ENCODE measurements at regions not wholly inside any gene's neighbourhood (a gene's known extent, or its start where the extent isn't known, plus 50 kb on each side); places are given as distances from the start of the nearest gene placed in this dataset.

- POLR2A ChIA-PET: no interaction called here
- TF ChIP-seq ILK (tag; IDR thresholded peaks at IDR 0.05; ENCODE audit: borderline replicate concordance, low read depth): no peak
- TF ChIP-seq TCF3 (CRISPR knock-in tag; IDR thresholded peaks at IDR 0.05): no peak
- no peak for TF ChIP-seq EP400 (IDR thresholded peaks at IDR 0.05)
- no peak for TF ChIP-seq CBX8 (IDR thresholded peaks at IDR 0.05; ENCODE audit: borderline replicate concordance, extremely low read depth, low read depth, low read length, poor library complexity, severe bottlenecking)
- no peak for TF ChIP-seq PPARD (CRISPR knock-in tag; IDR thresholded peaks at IDR 0.05)
- no peak for TF ChIP-seq KAT2B (IDR thresholded peaks at IDR 0.05; ENCODE audit: low read depth, low read length)
- TF ChIP-seq CEBPG (CRISPR knock-in tag; IDR thresholded peaks at IDR 0.05): no peak
- TF ChIP-seq CEBPG (tag; conservative IDR thresholded peaks at IDR 0.05 in 1 of 2, IDR thresholded peaks at IDR 0.05 in 1 of 2): no peak
- TF ChIP-seq MXD1 (CRISPR knock-in tag; IDR thresholded peaks at IDR 0.05; ENCODE audit: borderline replicate concordance, poor library complexity, severe bottlenecking): no peak
- no peak for TF ChIP-seq ZNF644 (tag; IDR thresholded peaks at IDR 0.05; ENCODE audit: low read depth)
- no peak for TF ChIP-seq VEZF1 (CRISPR knock-in tag; IDR thresholded peaks at IDR 0.05)
- TF ChIP-seq ZNF75A (CRISPR knock-in tag; IDR thresholded peaks at IDR 0.05): no peak
- TF ChIP-seq MCM7 (IDR thresholded peaks at IDR 0.05): no peak
- no peak for TF ChIP-seq NONO (IDR thresholded peaks at IDR 0.05; ENCODE audit: low read depth in 2 of 2, low read length in 1 of 2)
- no peak for TF ChIP-seq MECOM (CRISPR knock-in tag; IDR thresholded peaks at IDR 0.05)
- TF ChIP-seq ARID1B (IDR thresholded peaks at IDR 0.05): no peak
- TF ChIP-seq ZFP91 (CRISPR knock-in tag; IDR thresholded peaks at IDR 0.05): no peak
- TF ChIP-seq TEAD4 (IDR thresholded peaks at IDR 0.05; ENCODE audit: low read length): no peak
- no peak for TF ChIP-seq TEAD4 (CRISPR knock-in tag; IDR thresholded peaks at IDR 0.05; ENCODE audit: borderline replicate concordance)
Observed at GRCh38 chr3:184642631-184643285, 69.1 kb downstream of the MAGEF1 start.

More at GRCh38 chr3:184642631-184643285, 69.1 kb downstream of the MAGEF1 start:
- Histone ChIP-seq H3K4me3 (no peak overlapping the region), H3K4me2 (ENCODE audit: insufficient read depth, low read length) (no peak overlapping the region), H3K79me2 (ENCODE audit: control insufficient read depth, insufficient read depth, low read length) (no peaks in the 10 kb centered on the region), H2AFZ (ENCODE audit: low read depth, low read length) (no peak overlapping the region), H3K36me3 (ENCODE audit: control insufficient read depth, insufficient read depth, low read length) (no peaks in the 10 kb centered on the region), H3K9ac (ENCODE audit: insufficient read depth in 1 of 2, low read depth in 2 of 2, low read length in 2 of 2) (no peak overlapping the region; a peak in 1 of 4 replicates), H3K27ac (ENCODE audit: extremely low read depth, low read depth, low read length) (no peak overlapping the region), H3K27me3 (ENCODE audit: control insufficient read depth in 2 of 2, insufficient read depth in 2 of 2, low read length in 2 of 2) (peaks cover 16 to 49% of the 10 kb centered on the region in 2 experiments; a peak in 4 of 5 replicates), H3K9me3 (replicated peaks; ENCODE audit: control insufficient read depth, insufficient read depth, low read depth, low read length) (no peaks in the 10 kb centered on the region), H3K9me1 (ENCODE audit: control insufficient read depth, insufficient read depth, low read length) (no peaks in the 10 kb centered on the region), H3K4me1 (replicated peaks in 1 of 2; ENCODE audit: control insufficient read depth in 2 of 2, insufficient read depth in 2 of 2, low read length in 2 of 2) (no peaks in the 10 kb centered on the region; a peak in 3 of 5 replicates), H4K20me1 (replicated peaks; ENCODE audit: control insufficient read depth, insufficient read depth, low read length) (0 out of 2 replicates have a peak, but pooled peaks cover 9% of the 10 kb centered on the region)
- intact Hi-C loops (cut with micrococcal nuclease) (no loop called here), in situ Hi-C loops (cut with MboI) (no loop called here)
- no TSS peak for BruUV-seq (replicated peaks)
- ATAC-seq (no peak), DNase-seq (ENCODE audit: extremely low read depth in 1 of 4, low spot score in 3 of 4) (no peak), FAIRE-seq (no peak)
- WGBS (ENCODE audit: insufficient coverage, low coverage, missing lambda C conversion rate): 10% methylated on average over 6 of the region's 9 CpGs
- CTCF ChIA-PET (ENCODE audit: low intra/inter-chr PET ratio): no interaction called here
